Fibroblast of mammary gland (primary cell): ENCODE measurements at regions not wholly inside any gene's neighbourhood (a gene's known extent, or its start where the extent isn't known, plus 50 kb on each side); places are given as distances from the start of the nearest gene placed in this dataset.

ENCODE experiments used
- DNase-seq: peaks from one replicate; pipeline ENCODE4 v3.0.0-alpha.2; 2010; ENCODE audit warnings: low read depth
- H3K4me3 ChIP-seq: 2 replicates; pipeline ENCODE4 v1.5.1; 2011; ENCODE audit warnings: low read depth, mild to moderate bottlenecking, low read length, moderate library complexity; ENCODE audit not compliant: control insufficient read depth
- CTCF ChIP-seq: conservative IDR thresholded peaks from 2 replicates; pipeline ENCODE4 v1.5.1; 2011; ENCODE audit warnings: low read depth, low read length, inconsistent platforms; ENCODE audit not compliant: control insufficient read depth, insufficient read depth

- no peak overlapping the region for H3K4me3 ChIP-seq
- no peak for TF ChIP-seq CTCF
- no peak for DNase-seq
These were observed 433.8 kb upstream of the FAT1 start for GRCh38 chr4:187157380-187157958.

GRCh38 chr4:187158003-187158402, 434.3 kb upstream of the FAT1 start:
- no peak for DNase-seq
- no peak for TF ChIP-seq CTCF
- H3K4me3 ChIP-seq = no peak overlapping the region

- H3K4me3 ChIP-seq = no peak overlapping the region
- TF ChIP-seq CTCF = no peak
- no peak for DNase-seq
These were observed 436.8 kb upstream of the FAT1 start for GRCh38 chr4:187160486-187160885.

GRCh38 chr4:187166886-187167512, 443.3 kb upstream of the FAT1 start:
- H3K4me3 ChIP-seq = no peak overlapping the region
- TF ChIP-seq CTCF = no peak
- DNase-seq = no peak

- peak; percentile 73 for DNase-seq
- no peak overlapping the region for H3K4me3 ChIP-seq
- no peak for TF ChIP-seq CTCF
These were observed 448.2 kb upstream of the FAT1 start for GRCh38 chr4:187171706-187172339.

GRCh38 chr4:187172340-187172761, 448.7 kb upstream of the FAT1 start:
- TF ChIP-seq CTCF = no peak
- DNase-seq = peak; percentile 78
- no peak overlapping the region for H3K4me3 ChIP-seq

GRCh38 chr4:187174749-187175148, 451.1 kb upstream of the FAT1 start:
- H3K4me3 ChIP-seq = no peak overlapping the region
- peak; percentile 3 for TF ChIP-seq CTCF
- peak; percentile 16 for DNase-seq
